OCI-LY7 (cell line): ENCODE measurements at regions not wholly inside any gene's neighbourhood (a gene's known extent, or its start where the extent isn't known, plus 50 kb on each side); places are given as distances from the start of the nearest gene placed in this dataset.
A peak's percentile ranks its signal among the peaks of the same experiment; 100 is the strongest.

Experiments used
- BruUV-seq: library from RNA; stranded (reverse); fragments of 400-500 nt; replicated peaks from 2 replicates; lab custom pipeline; 2021; lab: Mats Ljungman, UMichigan
- CTCF ChIA-PET: fragments of 300-600 bp; sonication (Branson Sonifier 250); formaldehyde crosslinking; loops from one replicate; lab custom pipeline; 2022; ENCODE audit warnings: antibody characterized with exemption; ENCODE audit not compliant: unreplicated experiment; lab: Charles Lee
- POLR2A ChIA-PET: fragments of 300-600 bp; sonication (Branson Sonifier 250); formaldehyde crosslinking; loops from one replicate; lab custom pipeline; 2022; ENCODE audit warnings: antibody characterized with exemption; lab: Charles Lee
- DNase-seq: peaks from one replicate; pipeline ENCODE4 v3.0.0-alpha.2; 2015; ENCODE audit warnings: low spot score
- H2AFZ ChIP-seq: fragments of 200-600 bp; sonication (generic), shearing (Covaris generic); 2 replicates; pipeline ENCODE4 v1.6.1; 2014; ENCODE audit warnings: mild to moderate bottlenecking, antibody characterized with exemption, low read length, moderate library complexity
- H3K27ac ChIP-seq: fragments of 200-600 bp; sonication (generic); 2 replicates; pipeline ENCODE4 v1.5.1; 2014; ENCODE audit warnings: mixed run types, low read depth, mild to moderate bottlenecking, moderate library complexity, low read length, inconsistent platforms; ENCODE audit not compliant: poor library complexity, severe bottlenecking
- H3K36me3 ChIP-seq: fragments of 200-600 bp; sonication (generic); 2 replicates; pipeline ENCODE4 v1.6.1; 2014; ENCODE audit warnings: mild to moderate bottlenecking, antibody characterized with exemption, low read length, moderate library complexity, mixed read lengths; ENCODE audit not compliant: insufficient read depth
- H3K4me1 ChIP-seq: fragments of 200-600 bp; sonication (generic); 2 replicates; pipeline ENCODE4 v1.5.1; 2014; ENCODE audit warnings: mild to moderate bottlenecking, low read length; ENCODE audit not compliant: insufficient read depth, poor library complexity, severe bottlenecking
- H3K4me2 ChIP-seq: fragments of 200-600 bp; sonication (generic); 2 replicates; pipeline ENCODE4 v1.6.1; 2014; ENCODE audit warnings: mild to moderate bottlenecking, low read length
- H3K4me3 ChIP-seq: fragments of 200-600 bp; sonication (generic); 2 replicates; pipeline ENCODE4 v1.5.1; 2014; ENCODE audit warnings: mild to moderate bottlenecking, low read depth, low read length; ENCODE audit not compliant: poor library complexity, severe bottlenecking
- H3K79me2 ChIP-seq: fragments of 200-600 bp; sonication (generic); 2 replicates; pipeline ENCODE4 v1.6.1; 2016; ENCODE audit warnings: low read depth, mild to moderate bottlenecking, low read length, moderate library complexity, mixed read lengths; ENCODE audit not compliant: insufficient read depth
- H3K9me2 ChIP-seq: fragments of 200-600 bp; sonication (generic); 2 replicates; pipeline ENCODE4 v1.6.1; 2016; ENCODE audit warnings: mild to moderate bottlenecking, low read length, mixed read lengths; ENCODE audit not compliant: insufficient read depth
- H3K9me3 ChIP-seq: fragments of 200-600 bp; sonication (generic); 2 replicates; pipeline ENCODE4 v1.6.1; 2014; ENCODE audit warnings: mild to moderate bottlenecking, mixed run types, low read length, mixed read lengths
- H4K20me1 ChIP-seq: fragments of 200-600 bp; sonication (generic); 2 replicates; pipeline ENCODE4 v1.6.1; 2014; ENCODE audit warnings: mild to moderate bottlenecking, antibody characterized with exemption, low read length, moderate library complexity, mixed read lengths; ENCODE audit not compliant: insufficient read depth
- EZH2phosphoT487 ChIP-seq: fragments of 200-600 bp; sonication (generic); IDR thresholded peaks from 2 replicates; pipeline ENCODE4 v1.6.1; 2018; ENCODE audit warnings: low read depth, borderline replicate concordance, mild to moderate bottlenecking, mixed run types, antibody characterized with exemption, low read length, moderate library complexity, mixed read lengths
- intact Hi-C: fragments of 100-400 bp; cut with micrococcal nuclease; formaldehyde crosslinking; loops from one replicate; pipeline ENCODE4 v1.10.0; 2022; ENCODE audit not compliant: unreplicated experiment
- TF ChIP-seq, protein P1 (sequence below): fragments of 200-600 bp; sonication (generic); conservative IDR thresholded peaks from 2 replicates; pipeline ENCODE4 v1.5.1; 2014; ENCODE audit warnings: mild to moderate bottlenecking, antibody characterized with exemption, low read length, moderate library complexity, mixed read lengths

DNA sequence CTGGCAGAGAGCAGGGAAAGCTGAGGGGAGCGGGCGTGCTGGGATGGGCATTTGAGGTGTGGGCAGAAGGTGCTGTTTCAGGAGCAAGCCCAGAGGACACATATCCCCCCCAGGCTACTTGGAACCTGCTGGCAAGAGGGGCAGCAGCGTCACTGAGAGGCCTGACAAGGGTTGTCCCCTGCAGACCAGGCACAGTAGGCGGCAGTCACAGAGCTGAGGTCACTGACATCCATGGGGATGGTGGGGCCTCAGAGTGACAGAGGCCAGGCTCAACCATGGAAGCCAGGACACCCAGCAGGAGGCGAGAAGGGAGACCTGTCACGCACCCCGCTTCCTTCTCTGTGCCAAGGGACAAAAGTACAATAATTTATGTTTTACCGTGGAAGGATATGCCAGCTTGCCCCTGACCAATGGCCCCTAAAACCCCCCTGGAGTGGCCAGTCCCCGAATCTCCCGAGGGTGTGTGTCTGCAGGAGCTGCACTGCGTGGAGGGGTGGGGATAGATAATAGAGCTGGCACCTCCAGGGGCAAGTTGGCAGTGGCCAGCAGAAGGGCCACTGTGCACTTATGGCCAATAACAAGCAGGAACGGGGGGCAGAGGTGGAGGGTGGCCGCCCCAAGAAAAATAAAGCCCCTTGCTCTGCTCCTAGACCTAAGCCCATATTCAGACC lies 86.3 kb upstream of the SLC66A3 start:
- Histone ChIP-seq H4K20me1 (no peaks in the 10 kb centered on the region), H3K4me1 (no peaks in the 10 kb centered on the region), H3K4me3 (no peak overlapping the region), H2AFZ (no peak overlapping the region), H3K4me2 (no peak overlapping the region), H3K36me3 (no peaks in the 10 kb centered on the region), H3K27ac (no peak overlapping the region), H3K79me2 (no peaks in the 10 kb centered on the region), H3K9me3 (no peaks in the 10 kb centered on the region), H3K9me2 (no peaks in the 10 kb centered on the region)
- no peak for TF ChIP-seq EZH2phosphoT487
- TF ChIP-seq, protein P1, sequence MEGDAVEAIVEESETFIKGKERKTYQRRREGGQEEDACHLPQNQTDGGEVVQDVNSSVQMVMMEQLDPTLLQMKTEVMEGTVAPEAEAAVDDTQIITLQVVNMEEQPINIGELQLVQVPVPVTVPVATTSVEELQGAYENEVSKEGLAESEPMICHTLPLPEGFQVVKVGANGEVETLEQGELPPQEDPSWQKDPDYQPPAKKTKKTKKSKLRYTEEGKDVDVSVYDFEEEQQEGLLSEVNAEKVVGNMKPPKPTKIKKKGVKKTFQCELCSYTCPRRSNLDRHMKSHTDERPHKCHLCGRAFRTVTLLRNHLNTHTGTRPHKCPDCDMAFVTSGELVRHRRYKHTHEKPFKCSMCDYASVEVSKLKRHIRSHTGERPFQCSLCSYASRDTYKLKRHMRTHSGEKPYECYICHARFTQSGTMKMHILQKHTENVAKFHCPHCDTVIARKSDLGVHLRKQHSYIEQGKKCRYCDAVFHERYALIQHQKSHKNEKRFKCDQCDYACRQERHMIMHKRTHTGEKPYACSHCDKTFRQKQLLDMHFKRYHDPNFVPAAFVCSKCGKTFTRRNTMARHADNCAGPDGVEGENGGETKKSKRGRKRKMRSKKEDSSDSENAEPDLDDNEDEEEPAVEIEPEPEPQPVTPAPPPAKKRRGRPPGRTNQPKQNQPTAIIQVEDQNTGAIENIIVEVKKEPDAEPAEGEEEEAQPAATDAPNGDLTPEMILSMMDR = no peak
- intact Hi-C loops = no loop called here
- ChIA-PET CTCF (no interaction called here), POLR2A (no interaction called here)
- no TSS peak for BruUV-seq
- DNase-seq = no peak

DNA sequence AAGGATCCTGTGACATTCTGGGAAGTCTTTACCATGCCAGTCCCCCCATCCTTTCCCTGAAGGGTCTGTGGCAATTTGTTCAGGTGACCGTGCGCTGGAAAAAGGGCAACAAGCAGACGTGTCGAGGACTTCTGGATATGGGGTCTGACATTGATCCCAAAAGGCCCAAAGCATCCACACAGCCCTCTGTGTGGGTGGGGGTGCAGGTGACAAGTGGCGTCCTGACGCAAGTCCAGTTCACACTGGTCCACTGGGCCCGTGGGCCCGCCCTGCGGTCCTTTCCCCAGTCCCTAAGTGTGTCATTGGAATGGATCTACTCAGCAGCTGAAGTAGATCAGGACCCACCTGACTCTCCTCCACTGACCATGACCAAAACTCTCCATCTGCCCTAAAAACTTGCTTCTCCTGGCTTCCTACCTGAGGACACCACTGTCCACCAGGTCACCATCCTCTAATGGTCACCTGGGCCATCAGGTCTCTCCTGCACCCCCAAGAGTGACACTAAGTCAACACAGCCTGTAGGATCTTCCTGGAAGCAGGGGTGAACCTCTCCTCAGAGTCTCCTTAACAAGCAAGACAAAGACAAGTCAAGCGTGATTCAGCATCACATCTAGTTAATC lies 85.6 kb upstream of the SLC66A3 start:
- TF ChIP-seq, protein P1 = no peak
- TF ChIP-seq EZH2phosphoT487 = no peak
- H3K36me3 ChIP-seq = no peaks in the 10 kb centered on the region
- H3K4me3 ChIP-seq = no peak overlapping the region
- no peak overlapping the region for H3K4me2 ChIP-seq
- H2AFZ ChIP-seq = no peak overlapping the region
- H3K27ac ChIP-seq = no peak overlapping the region
- CTCF ChIA-PET = no interaction called here
- no TSS peak for BruUV-seq
- H3K79me2 ChIP-seq = no peaks in the 10 kb centered on the region
- no peaks in the 10 kb centered on the region for H3K9me3 ChIP-seq
- POLR2A ChIA-PET = no interaction called here
- DNase-seq = no peak
- H4K20me1 ChIP-seq = no peaks in the 10 kb centered on the region
- no peaks in the 10 kb centered on the region for H3K9me2 ChIP-seq
- intact Hi-C loops = no loop called here
- no peaks in the 10 kb centered on the region for H3K4me1 ChIP-seq

GRCh38 chr2:11071211-11071610 lies 84.1 kb upstream of the SLC66A3 start:
- Histone ChIP-seq H3K4me1 (no peaks in the 10 kb centered on the region), H3K36me3 (no peaks in the 10 kb centered on the region), H3K4me2 (no peak overlapping the region), H3K27ac (no peak overlapping the region), H3K9me2 (no peaks in the 10 kb centered on the region), H3K9me3 (no peaks in the 10 kb centered on the region), H3K79me2 (no peaks in the 10 kb centered on the region), H2AFZ (0 out of 2 replicates have a peak overlapping the region, but pooled peaks have one; percentile 17), H4K20me1 (no peaks in the 10 kb centered on the region), H3K4me3 (no peak overlapping the region)
- TF ChIP-seq, protein P1 = no peak
- no peak for TF ChIP-seq EZH2phosphoT487
- intact Hi-C loops = no loop called here
- no peak for DNase-seq
- no TSS peak for BruUV-seq
- ChIA-PET CTCF (no interaction called here), POLR2A (interaction anchor here (0.5 to 0.6 kb wide), 4 partner anchors 13 to 1980 kb away, joined by 3 to 6 read pairs (median 4); no protein-coding TSS in a partner anchor)
